Thyroid gland (tissue), 4 donors: ENCODE measurements at regions not wholly inside any gene's neighbourhood (a gene's known extent, or its start where the extent isn't known, plus 50 kb on each side); places are given as distances from the start of the nearest gene placed in this dataset.

Experiments
- POLR2A ChIP-seq, 2 donors: fragments of 450-650 bp; IDR thresholded peaks; one replicate each; pipeline ENCODE4 v1.6.1; 2017; ENCODE audit warnings: antibody characterized with exemption in 2 of 2, mild to moderate bottlenecking in 2 of 2, moderate library complexity in 1 of 2
- TF ChIP-seq, protein P1 (sequence below), 6 experiments: fragments of 200-600 bp in 3 of 6; fragments of 450-650 bp in 3 of 6; sonication (generic) in 3 of 6; IDR thresholded peaks; one replicate each; pipeline ENCODE4 v1.5.1; 2016 to 2019; ENCODE audit warnings: antibody characterized with exemption in 6 of 6, mild to moderate bottlenecking in 2 of 6, inconsistent platforms in 1 of 6, moderate library complexity in 1 of 6

GRCh38 chr12:65536876-65537681 is 258.6 kb downstream of the MSRB3 start:
- TF ChIP-seq, protein P1, sequence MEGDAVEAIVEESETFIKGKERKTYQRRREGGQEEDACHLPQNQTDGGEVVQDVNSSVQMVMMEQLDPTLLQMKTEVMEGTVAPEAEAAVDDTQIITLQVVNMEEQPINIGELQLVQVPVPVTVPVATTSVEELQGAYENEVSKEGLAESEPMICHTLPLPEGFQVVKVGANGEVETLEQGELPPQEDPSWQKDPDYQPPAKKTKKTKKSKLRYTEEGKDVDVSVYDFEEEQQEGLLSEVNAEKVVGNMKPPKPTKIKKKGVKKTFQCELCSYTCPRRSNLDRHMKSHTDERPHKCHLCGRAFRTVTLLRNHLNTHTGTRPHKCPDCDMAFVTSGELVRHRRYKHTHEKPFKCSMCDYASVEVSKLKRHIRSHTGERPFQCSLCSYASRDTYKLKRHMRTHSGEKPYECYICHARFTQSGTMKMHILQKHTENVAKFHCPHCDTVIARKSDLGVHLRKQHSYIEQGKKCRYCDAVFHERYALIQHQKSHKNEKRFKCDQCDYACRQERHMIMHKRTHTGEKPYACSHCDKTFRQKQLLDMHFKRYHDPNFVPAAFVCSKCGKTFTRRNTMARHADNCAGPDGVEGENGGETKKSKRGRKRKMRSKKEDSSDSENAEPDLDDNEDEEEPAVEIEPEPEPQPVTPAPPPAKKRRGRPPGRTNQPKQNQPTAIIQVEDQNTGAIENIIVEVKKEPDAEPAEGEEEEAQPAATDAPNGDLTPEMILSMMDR (IDR thresholded peaks at IDR 0.05): no peak
- TF ChIP-seq POLR2A (IDR thresholded peaks at IDR 0.05): no peak
